SIG-M5 treated with dmso at 0.1 percent for 504 hours (cell line): ENCODE measurements at regions not wholly inside any gene's neighbourhood (a gene's known extent, or its start where the extent isn't known, plus 50 kb on each side); places are given as distances from the start of the nearest gene placed in this dataset.

ENCODE experiments used
- DNase-seq: peaks from one replicate; lab custom pipeline; 2025; ENCODE audit not compliant: unreplicated experiment; lab: John Stamatoyannopoulos, UW

- no peak for DNase-seq
Observed at GRCh38 chr7:41383596-41383995, 319.3 kb downstream of the INHBA start.

DNA sequence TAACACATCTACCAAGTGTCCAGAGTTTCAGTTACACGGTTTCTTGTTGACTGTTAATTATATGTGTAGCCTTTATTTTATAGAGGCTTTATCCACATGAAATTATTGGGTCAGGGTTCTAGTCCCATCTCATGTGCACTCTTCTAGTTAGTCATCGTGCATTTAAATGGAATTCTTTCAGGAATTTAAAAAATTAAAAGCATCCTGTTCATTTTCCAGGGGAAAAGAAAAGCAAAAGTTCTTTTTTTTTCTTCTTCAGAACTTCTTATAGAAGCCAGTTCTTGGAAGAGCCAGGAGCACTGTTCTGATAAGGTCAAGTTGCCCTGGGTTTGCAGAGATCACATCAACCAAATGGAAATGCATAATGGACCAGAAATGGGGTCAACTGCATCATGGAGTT is 324.7 kb downstream of the INHBA start:
- DNase-seq: no peak

GRCh38 chr7:41375582-41375981 is 327.3 kb downstream of the INHBA start:
- DNase-seq: no peak

DNA sequence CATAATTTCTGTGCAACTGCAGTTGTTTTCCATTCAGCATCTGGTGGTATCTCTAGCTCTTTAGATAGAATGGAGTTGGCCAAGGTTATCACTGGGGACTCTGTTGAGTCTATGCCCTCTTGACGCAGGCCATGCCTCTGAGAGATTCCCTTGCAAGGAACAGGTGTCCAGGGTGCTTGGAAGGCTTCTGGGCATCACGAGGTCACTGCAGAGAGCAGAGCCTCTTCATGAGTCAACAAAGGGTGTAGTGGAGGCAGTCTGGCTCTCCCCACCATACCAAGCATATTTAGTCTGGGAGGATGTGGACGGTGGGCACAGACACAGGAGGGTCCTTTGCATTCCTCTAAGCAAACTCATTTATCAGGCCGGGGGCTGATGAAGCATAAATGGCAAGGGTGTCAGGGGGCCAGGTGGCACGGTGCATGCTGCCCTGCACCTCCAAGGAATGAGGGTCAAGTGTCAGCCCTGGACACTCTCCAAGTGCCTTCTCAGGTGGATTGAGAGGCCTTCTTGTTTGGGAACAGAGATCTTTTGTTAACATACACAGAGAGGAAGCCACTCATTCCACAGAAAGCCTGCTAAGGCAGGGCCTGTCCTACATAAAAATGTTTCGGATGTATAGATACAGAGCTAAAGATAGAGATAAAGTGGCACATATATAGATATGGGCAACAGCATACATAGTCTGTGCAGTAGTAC is 328.6 kb downstream of the INHBA start:
- no peak for DNase-seq

DNA sequence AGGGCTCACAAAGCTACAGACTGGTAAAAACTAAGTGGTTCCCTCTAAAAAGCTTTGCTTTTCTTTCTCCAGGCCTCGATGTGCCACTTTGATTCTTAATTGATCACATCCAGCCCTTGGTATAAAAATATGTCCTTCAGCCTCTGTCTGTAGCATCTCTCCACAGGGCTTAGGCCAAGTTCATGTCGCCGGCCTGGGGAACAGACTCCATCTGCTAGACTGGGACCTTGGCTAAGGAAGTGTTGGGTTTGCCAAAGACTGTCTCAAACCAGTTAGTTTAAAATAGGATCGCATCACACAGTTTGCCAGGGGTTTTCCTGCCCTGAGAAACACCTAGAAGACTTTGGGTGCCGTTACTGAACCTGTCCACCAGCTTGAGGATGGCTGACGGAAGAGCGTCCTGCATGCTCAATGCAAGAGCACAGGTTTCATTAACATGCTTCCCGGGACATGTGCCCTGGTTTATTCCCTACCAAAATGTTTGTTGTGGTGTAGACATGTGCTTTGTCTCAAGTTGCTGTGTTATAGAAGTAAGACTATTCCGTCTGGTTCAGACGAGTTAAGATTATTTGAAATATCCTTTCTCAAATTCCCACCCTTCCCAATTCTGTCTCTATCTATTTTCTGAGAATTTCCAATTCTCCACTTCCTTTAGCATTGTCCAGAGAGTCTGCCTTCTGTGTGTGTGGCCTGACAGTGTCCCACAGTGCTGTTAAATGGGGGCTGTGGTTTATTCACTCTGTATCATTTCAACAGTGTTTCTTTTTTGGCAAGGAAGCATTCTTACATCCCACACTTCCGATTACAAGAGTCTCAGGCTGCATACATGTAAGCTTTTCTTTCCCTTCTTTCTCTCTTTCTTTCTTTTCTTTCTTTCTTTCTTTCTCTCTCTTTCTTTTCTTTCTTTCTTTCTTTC is 334.7 kb downstream of the INHBA start:
- DNase-seq: no peak

- DNase-seq: no peak
Observed at GRCh38 chr7:41351091-41351490, 351.8 kb downstream of the INHBA start.

- no peak for DNase-seq
Observed at GRCh38 chr7:41346878-41347277, 356.0 kb downstream of the INHBA start.

- no peak for DNase-seq
Observed at GRCh38 chr7:41339913-41340676, 362.8 kb downstream of the INHBA start.

- no peak for DNase-seq
Observed at GRCh38 chr7:41336981-41337380, 365.9 kb downstream of the INHBA start.

GRCh38 chr7:41336455-41336952 is 366.4 kb downstream of the INHBA start:
- DNase-seq: no peak

GRCh38 chr7:41334071-41334862 is 368.6 kb downstream of the INHBA start:
- no peak for DNase-seq

- no peak for DNase-seq
Observed at GRCh38 chr7:41333511-41333910, 369.4 kb downstream of the INHBA start.

GRCh38 chr7:41331194-41331593 is 371.7 kb downstream of the INHBA start:
- no peak for DNase-seq

DNA sequence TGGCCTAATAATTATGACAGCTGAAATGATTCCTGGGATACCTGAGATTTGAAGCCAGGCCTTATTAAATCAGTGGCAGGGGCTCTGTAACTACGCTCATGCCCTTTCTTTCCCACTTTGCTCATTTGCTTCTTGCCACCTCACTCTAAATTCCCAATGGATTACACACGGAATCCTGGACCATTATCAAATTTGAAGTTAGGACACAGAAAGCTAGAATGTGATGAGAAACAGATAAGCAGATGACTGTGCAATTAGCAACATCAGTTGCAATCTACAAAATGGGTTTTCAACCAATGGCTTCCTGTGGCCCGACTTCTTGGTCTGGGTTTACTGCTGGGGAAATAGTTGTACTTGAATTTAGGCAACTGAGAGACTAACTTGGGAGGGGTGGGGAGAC is 374.3 kb downstream of the INHBA start:
- no peak for DNase-seq

- DNase-seq: no peak
Observed at GRCh38 chr7:41328131-41328530, 374.8 kb downstream of the INHBA start.

- no peak for DNase-seq
Observed at GRCh38 chr7:41326616-41327015, 376.3 kb downstream of the INHBA start.

- no peak for DNase-seq
Observed at GRCh38 chr7:41323806-41324205, 379.1 kb downstream of the INHBA start.

- no peak for DNase-seq
Observed at GRCh38 chr7:41319581-41319980, 383.3 kb downstream of the INHBA start.

GRCh38 chr7:41316410-41316809 is 386.5 kb downstream of the INHBA start:
- DNase-seq: no peak

DNA sequence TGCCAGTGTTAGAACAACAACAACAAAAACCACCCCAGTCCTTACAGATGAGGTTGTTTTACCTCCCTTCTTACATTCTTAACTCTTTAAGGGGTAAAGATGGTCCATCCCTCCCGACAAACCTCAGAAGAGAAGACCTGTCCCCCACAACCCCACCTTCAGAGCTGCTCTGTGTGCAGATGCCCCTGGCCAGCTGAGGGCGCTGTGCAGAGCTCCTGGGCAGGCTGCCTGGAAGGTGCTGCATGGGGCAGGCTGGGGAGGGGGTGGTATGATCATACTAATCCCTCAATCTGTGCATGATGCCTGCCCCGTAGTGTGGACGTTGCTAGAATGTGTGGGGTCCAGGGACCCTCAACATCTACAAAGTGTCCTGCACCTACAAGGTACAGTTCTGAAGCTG is 387.1 kb downstream of the INHBA start:
- DNase-seq: no peak

GRCh38 chr7:41313171-41313570 is 389.7 kb downstream of the INHBA start:
- no peak for DNase-seq
